Upper lobe of right lung (tissue), 1 donor: ENCODE measurements at regions not wholly inside any gene's neighbourhood (a gene's known extent, or its start where the extent isn't known, plus 50 kb on each side); places are given as distances from the start of the nearest gene placed in this dataset.
A peak's percentile ranks its signal among the peaks of the same experiment; 100 is the strongest.

Source experiments
- ATAC-seq: fragments of 200-7000 bp; cut with Tn5 transposase; one replicate; pipeline ENCODE4 v1.9.1; 2020; ENCODE audit warnings: mild to moderate bottlenecking, moderate library complexity
- DNase-seq: peaks from one replicate; pipeline ENCODE4 v3.0.0-alpha.2; 2020
- H3K27ac ChIP-seq: fragments of 200-600 bp; one replicate; pipeline ENCODE4 v1.8.0; 2022
- H3K27me3 ChIP-seq: fragments of 200-600 bp; one replicate; pipeline ENCODE4 v1.8.0; 2022; ENCODE audit warnings: mild to moderate bottlenecking
- H3K36me3 ChIP-seq: fragments of 200-600 bp; one replicate; pipeline ENCODE4 v1.8.0; 2022
- H3K4me1 ChIP-seq: fragments of 200-600 bp; one replicate; pipeline ENCODE4 v1.8.0; 2022
- H3K4me3 ChIP-seq: fragments of 200-600 bp; one replicate; pipeline ENCODE4 v1.8.0; 2022; ENCODE audit warnings: mild to moderate bottlenecking
- H3K9me3 ChIP-seq: fragments of 200-600 bp; one replicate; pipeline ENCODE4 v1.8.0; 2022
- CTCF ChIP-seq: fragments of 200-600 bp; IDR thresholded peaks from one replicate; pipeline ENCODE4 v1.8.0; 2022; ENCODE audit warnings: antibody characterized with exemption
- intact Hi-C: fragments of 100-400 bp; cut with DNase I; formaldehyde crosslinking; loops from one replicate; pipeline ENCODE4 v1.11.0; 2022
- donor health status: DM: no; HTN: yes; CAD: no; lungs with severe emphysema.

DNA sequence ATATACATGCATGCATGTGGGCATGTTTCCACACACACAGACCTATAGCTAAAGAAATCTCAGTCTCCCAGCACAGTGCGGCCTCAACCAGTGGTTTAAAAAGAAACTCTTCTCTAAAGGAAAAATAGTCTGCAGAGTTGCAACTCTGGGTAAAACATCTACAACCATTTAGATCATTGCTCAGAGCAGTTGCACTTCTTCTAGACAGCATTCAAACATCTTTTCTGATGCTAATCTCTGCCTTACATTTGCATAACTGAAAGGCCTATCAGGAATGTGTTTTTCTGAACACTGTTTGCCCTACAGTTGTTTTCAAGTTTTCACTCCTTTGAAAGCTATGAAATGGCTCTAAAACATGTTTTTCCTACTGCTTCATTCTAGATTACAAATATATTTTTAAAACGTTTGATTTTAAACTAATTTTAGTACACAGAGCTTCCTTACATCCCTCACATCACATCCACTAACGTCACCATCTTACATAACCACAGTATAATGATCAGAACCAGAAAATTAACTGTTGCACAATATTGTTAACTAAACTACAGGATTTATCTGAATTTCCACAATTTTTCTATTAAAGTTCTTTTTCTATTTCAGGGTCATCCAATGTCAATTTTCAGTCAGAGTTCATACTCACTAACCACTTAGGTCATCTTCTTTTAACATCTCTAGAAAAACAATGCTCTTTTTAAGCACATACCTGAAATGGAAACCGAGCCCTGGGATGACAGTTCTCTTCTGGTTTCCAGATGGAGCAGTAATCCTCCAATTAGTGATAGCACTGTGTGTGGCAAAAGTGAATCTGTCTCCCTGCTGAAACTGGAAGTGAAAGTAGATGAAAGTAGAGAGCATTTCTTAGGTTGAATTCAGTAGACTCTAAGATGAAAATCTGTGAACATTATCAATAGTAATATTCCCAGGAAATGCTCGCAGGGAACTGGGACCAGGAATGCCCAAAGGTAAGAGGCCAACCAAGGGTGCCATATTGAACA lies 501.6 kb upstream of the GCFC2 start:
- H3K4me1 ChIP-seq, result no peaks in the 10 kb centered on the region
- H3K27me3 ChIP-seq, result no peaks in the 10 kb centered on the region
- H3K36me3 ChIP-seq, result no peaks in the 10 kb centered on the region
- ATAC-seq (no peak), DNase-seq (no peak)
- H3K4me3 ChIP-seq, result no peak overlapping the region
- intact Hi-C loops, result no loop called here
- H3K27ac ChIP-seq, result no peak overlapping the region
- H3K9me3 ChIP-seq, result no peaks in the 10 kb centered on the region
- no peak for TF ChIP-seq CTCF

DNA sequence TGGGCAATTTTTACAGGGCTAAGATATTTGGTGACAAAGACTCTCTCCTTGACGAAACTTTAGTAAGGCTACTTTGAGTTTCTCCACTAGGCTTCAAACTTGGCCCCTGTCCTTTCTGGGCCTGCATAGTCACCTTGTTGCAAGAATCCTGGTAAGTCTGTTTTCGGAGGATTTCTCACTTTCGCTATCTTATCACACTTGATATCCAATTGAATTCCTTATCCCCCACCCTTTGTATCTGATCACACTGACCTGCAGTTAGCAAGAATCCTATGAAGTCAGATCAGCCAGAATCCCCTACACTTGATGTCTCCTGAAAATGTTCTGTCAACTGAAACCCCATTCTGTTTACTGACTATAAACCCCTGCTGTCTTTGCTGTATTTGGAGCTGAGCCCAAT lies 499.8 kb upstream of the GCFC2 start:
- no peaks in the 10 kb centered on the region for H3K9me3 ChIP-seq
- no peaks in the 10 kb centered on the region for H3K27me3 ChIP-seq
- no peak overlapping the region for H3K4me3 ChIP-seq
- no peak for TF ChIP-seq CTCF
- no peak overlapping the region for H3K27ac ChIP-seq
- no peaks in the 10 kb centered on the region for H3K36me3 ChIP-seq
- no peak for DNase-seq
- no peaks in the 10 kb centered on the region for H3K4me1 ChIP-seq
- no peak for ATAC-seq
- intact Hi-C loops, result no loop called here

DNA sequence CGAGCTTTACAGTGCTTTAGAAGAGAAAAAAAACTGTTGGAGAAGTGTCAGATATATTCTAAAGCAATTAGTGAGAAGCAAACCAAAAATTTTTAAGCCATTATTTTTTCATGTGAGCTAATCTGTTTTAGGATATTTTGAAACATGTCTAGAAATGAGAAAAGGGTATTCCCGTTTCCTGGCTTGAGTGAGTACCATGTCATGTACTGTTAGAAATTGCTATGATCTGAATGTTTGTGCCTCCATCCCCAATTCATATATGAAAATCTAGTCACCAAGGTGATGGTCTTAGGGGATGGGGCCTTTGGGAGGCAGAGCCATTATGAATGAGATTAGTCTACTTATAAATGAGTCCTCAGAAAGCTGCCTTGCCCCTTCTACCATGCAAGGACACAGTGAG lies 493.3 kb upstream of the GCFC2 start:
- H3K4me3 ChIP-seq, result no peak overlapping the region
- H3K27ac ChIP-seq, result no peak overlapping the region
- H3K4me1 ChIP-seq, result no peaks in the 10 kb centered on the region
- intact Hi-C loops, result no loop called here
- H3K36me3 ChIP-seq, result no peaks in the 10 kb centered on the region
- no peaks in the 10 kb centered on the region for H3K27me3 ChIP-seq
- no peak for TF ChIP-seq CTCF
- no peak for DNase-seq
- ATAC-seq, result no peak
- H3K9me3 ChIP-seq, result no peaks in the 10 kb centered on the region

DNA sequence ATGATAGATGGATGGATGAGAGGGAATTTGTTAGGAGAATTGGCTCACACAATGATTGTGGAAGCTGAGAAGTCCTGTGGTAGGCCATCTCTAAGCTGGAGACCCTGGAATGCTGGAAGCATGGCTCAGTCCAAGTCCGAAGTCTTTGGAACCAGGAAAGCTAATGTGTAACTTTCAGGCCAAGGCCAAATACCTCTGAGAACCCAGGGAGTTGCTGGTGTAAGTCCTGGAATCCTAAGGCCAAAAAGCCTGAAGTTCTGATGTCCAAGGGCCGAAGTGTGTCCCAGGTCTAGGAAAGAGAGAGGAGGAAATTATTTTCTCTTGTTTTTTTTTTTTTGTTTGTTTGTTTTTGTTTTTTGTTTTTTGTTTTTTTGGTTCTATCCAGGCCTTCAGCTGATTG lies 492.2 kb upstream of the GCFC2 start:
- Histone ChIP-seq H3K27ac (no peak overlapping the region), H3K9me3 (no peaks in the 10 kb centered on the region), H3K36me3 (no peaks in the 10 kb centered on the region), H3K27me3 (no peaks in the 10 kb centered on the region), H3K4me1 (no peaks in the 10 kb centered on the region), H3K4me3 (no peak overlapping the region)
- DNase-seq (no peak), ATAC-seq (no peak)
- TF ChIP-seq CTCF, result no peak
- intact Hi-C loops, result no loop called here

- no peaks in the 10 kb centered on the region for H3K27me3 ChIP-seq
- H3K4me1 ChIP-seq, result no peaks in the 10 kb centered on the region
- ATAC-seq (peak; percentile 61), DNase-seq (no peak)
- H3K9me3 ChIP-seq, result no peaks in the 10 kb centered on the region
- peak; percentile 75 for TF ChIP-seq CTCF
- intact Hi-C loops, result no loop called here
- H3K36me3 ChIP-seq, result no peaks in the 10 kb centered on the region
- H3K4me3 ChIP-seq, result no peak overlapping the region
- no peak overlapping the region for H3K27ac ChIP-seq
Measured at GRCh38 chr2:76197842-76198448, 487.2 kb upstream of the GCFC2 start.
